Erythroblast (primary cell): ENCODE measurements at regions not wholly inside any gene's neighbourhood (a gene's known extent, or its start where the extent isn't known, plus 50 kb on each side); places are given as distances from the start of the nearest gene placed in this dataset.

ENCODE experiments used
- GATA1 ChIP-seq: IDR thresholded peaks from 2 replicates; pipeline ENCODE4 v1.6.1; 2011; ENCODE audit warnings: low read depth, mild to moderate bottlenecking, control low read depth, low read length, moderate library complexity
- POLR2A ChIP-seq: IDR thresholded peaks from 2 replicates; pipeline ENCODE4 v1.6.1; 2011; ENCODE audit warnings: mild to moderate bottlenecking, low read length

DNA sequence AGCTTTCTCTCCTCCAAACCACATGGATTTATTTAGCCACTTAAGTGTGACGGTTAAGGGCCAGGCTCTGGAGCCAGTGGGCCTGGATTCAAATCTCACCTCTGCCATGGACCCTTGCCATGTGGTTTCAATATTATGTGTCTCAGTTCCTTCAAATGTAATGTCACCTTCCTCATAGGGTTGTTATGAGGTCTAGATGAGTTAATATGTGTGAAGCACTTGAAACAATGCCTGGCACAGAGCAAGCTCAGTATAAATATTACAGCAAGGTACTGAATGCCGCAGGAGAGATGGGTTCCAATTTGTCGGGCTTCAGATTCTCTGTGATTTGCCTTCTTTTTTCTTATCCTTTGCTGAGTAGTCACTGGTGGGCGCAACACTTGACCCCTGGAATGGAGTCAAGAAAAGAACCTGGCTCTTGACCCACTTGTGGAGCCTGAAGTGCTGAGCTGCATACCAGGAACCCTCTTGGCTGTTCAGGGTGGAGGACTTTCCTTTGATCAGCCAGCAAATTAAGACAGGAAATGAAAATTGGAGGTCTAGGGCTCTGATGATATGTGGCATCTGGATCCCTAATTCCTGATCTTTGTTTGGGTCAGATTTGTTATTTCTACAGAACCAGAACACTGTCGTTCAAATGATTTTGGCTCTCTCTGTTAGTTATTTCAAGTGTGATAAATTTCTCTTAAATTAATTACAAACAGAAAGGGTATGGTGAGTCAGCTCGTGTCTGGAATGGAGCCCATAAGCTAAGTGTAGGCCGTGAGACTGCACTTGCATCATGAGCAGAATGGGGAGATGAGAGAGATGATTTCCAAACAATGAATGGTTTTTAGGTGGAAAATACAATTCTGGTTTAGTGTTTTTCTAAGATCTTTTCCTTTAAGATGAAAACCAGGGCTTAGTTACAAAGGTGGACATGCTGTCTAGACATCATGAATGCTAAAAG is 293.0 kb downstream of the KCNS3 start:
- TF ChIP-seq POLR2A: no peak
- TF ChIP-seq GATA1: no peak
